ENCODE measurements at regions not wholly inside any gene's neighbourhood (a gene's known extent, or its start where the extent isn't known, plus 50 kb on each side); places are given as distances from the start of the nearest gene placed in this dataset.

GRCh38 chr9:104997536-104997935 lies 69.6 kb upstream of the ABCA1 start:
- TF ChIP-seq CTCF (IDR thresholded peaks at IDR 0.05) (no peak), POLR2A (IDR thresholded peaks at IDR 0.05) (no peak)
